Stimulated activated CD8-positive, alpha-beta memory T cell treated with anti-CD3 and anti-CD28 coated beads, Interleukin-4, amount 100 ng/mL, for 4 hours (primary cell): ENCODE measurements at regions not wholly inside any gene's neighbourhood (a gene's known extent, or its start where the extent isn't known, plus 50 kb on each side); places are given as distances from the start of the nearest gene placed in this dataset.

Source experiments
- DNase-seq, 2 donors: peaks; one replicate each; pipeline ENCODE4 v3.0.0-alpha.2; 2020; ENCODE audit warnings: low read depth in 2 of 2, low spot score in 1 of 2

DNA sequence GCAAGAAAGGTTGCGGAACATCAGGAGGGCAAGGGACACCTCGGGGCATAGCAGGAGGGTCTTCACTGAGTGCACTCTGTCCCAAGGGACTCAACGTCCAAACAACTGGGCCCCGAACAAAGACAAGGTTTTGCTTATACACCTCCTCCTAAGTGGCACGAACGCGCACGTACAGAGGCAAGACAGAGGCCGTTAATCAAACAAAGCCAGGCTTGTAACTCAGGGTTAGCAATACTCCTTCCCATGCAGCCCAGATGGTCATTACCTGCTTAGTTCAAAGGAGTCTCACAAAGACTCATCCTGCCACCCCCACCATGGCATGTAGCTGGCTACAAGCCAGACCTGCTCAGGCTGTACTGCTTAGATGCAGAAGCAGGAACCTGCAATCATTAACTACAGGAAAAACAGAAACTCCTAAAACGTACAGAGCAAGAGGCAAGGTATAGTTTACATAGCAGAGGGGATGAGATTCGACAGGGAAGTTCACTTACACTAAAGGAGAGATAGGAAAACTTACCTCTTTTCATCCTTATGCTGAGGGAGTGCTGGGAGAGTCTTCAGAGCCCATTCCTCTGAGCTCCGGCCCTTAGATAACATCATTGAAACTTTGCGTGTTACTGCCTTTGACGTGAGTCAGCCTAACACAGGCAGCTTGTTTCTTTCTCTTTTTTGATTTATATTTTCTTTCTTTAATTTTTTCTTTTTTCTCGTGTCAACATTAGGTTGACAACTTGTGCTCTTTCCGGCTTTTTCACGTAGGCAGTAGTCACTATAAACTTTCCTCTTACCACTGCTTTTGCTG, 1319.1 kb downstream of the TMEM121 start:
- no peak for DNase-seq

DNA sequence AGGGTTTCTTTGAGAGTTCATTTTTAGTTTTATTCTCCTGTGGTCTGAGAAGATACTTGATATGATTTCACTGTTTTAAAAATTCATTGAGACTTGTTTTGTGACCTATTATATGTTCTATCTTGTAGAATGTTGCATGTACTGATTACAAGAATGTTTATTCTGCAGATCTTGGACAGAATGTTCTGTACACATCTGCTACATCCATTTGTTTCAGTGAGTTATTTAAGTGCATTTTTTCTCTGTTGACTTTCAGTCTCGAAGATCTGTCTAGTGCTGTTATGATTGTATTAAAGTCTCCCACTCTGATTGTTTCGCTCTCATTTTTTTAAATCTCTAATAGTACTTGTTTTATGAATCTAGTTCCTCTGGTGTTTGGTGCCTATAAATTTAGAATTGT, 1319.8 kb downstream of the TMEM121 start:
- no peak for DNase-seq

DNA sequence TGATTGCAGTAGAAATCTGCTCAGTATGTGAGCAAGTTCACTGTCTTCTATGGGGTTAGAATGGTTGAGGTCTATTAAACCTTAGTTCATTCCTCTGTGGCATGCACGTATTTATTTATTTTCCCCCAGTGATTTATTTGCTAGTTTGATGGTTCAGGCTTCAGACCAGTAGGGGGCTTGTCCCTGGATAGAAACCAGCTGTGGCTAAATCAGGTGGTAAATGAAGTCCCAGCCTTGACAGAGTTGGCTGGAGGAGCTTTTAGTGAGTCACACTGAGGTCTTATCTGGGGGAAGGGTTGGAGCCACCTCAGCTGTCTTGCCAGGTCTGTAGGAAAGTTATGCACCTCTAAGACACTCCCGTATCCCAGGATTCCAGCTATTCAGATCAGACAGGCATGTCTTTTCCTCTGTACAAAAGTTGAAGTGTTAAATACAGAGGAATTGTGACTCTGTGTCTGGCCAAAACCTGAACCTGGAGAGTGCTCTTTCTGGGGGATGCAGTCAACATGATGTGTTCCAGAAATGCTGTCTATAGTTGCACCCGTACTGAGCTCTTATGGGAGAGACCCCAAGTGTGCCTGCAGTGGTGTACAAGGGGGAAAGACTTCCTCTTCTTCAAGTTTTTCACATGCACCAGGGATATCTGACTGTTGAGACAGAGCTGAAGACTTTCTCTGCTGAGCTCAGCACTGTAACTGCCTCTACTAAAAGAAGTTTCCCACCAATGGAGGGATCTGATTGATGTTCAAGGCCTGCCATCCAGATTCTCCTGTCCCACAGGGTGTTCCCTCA, 1322.1 kb downstream of the TMEM121 start:
- DNase-seq, result no peak

DNA sequence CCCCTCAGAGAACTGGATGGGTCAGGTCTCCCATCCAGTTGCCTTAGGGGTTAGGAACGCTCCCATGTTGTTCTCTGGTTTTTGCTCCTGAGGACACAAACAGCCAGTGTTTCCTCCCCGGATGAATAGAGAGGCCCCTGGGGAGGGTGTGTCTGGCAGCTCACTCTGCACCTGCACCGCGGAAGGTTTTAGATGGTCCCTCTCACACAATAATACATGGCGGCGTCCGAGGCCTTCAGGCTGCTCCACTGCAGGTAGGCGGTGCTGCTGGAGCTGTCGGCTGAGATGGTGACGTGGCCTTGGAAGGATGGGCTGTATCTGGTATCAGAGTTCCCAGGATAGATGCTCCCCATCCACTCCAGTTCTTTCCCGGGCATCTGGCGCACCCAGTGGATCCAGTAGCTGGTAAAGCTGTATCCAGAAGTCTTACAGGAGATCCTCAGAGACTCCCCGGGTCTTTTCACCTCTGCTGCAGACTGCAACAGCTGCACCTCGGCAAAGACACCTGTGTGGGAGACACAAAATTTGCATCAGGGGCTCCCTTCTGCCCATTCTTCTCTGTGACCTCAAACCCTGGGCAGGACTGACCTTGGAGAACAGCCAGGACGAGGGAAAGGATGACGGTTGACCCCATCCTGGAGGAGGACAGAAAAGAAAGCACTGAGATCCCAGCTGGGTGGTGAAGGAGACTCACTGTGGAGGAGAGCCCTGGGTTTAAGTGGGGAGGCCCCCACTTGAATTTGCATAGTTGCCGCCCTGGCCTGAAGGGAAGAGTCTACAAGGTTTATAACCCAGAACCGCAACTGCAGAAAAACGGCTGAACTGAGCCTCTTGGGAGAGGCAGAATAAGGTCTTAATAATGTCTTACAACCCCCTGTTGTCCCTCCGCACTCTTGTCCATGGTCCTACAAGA, 1324.8 kb downstream of the TMEM121 start:
- DNase-seq, result no peak

DNA sequence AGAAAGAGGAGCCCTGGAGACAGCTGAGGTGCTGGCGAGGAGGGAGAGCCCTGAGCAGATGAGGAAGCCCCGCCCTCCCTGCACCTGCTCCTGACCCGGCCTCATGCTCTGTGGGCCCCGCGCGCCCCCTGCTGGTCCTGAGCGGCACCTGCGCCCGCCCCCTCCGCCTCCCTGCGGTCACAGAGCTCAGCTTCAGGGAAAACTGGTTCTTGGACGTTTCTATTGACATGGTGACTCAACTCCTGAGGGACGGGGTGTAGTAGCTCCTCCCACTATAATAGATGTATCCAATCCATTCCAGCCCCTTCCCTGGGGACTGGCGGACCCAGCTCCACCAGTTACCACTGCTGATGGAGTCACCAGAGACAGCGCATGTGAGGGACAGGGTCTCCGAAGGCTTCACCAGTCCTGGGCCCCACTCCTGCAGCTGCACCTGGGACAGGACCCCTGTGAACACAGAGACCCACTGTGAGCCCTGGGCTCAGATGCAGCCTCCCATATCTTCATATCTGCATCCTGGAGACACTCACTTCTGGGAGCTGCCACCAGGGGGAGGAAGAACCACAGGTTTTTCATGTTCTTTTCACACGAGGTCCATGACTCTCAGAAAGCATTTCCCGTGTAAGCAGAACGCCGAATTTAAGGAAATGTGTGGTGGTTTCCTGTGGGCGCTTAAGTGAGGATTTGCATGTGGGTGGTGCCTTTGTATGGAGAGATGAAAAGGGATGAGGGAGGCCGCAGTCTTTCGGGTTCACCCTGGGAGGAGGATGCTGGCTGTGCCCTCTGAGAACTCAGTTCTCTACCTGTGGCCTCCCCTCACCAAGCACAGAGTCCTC, 1346.4 kb downstream of the TMEM121 start:
- DNase-seq, result peak; percentile 76

DNA sequence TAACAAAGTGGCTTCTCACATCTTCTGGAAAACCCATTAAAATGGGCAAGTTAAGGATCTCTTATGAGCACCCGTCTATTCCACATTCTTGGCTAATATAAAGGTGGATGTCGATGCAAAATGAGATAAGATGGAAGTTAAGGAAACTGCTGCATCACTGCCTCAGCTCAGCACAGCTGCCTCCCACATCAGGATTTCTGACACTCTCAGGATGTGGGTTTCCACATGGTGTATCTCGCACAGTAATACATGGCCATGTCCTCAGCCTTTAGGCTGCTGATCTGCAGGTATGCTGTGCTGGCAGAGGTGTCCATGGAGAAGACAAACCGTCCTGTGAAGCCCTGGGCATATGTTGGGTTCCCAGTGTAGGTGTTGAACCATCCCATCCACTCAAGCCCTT, 1348.0 kb downstream of the TMEM121 start:
- DNase-seq, result no peak

DNA sequence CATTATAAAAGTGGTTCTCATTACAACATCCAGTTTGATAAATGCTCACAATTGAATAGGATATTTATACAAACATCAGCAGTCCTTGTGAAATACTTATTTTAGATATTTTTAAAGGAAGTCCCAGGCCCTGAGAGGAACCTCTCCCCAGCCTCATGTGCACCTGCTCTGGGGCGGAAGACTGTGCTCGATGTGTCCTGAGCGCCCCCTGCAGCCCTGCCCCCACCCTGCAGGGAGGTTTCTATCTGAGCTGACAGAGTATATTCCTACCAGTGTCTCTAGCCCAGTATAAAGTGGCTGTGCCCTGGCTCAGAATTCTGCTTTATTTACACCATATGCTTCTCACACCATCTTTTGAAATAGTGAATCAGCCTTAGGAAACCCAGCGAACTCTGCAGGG, 1349.1 kb downstream of the TMEM121 start:
- no peak for DNase-seq

DNA sequence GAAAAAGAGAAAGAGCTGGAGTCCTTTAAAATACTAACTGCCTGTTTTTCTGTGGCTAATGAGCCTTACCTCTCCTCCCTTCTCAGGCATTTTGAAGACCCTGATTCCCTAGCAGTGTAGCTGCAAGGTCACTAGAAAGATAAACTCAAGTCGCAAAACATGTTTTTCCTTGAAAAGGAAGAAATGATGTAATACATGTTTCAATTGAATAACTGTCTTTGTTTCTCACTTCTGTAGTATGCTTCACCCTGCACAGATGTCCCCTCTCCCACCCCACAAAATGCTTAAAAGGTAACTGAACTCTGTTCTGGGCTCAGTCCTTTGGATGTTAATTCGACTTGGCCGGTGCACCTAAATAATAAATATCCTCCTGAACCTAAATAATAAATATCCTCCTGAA, 1350.3 kb downstream of the TMEM121 start:
- no peak for DNase-seq

DNA sequence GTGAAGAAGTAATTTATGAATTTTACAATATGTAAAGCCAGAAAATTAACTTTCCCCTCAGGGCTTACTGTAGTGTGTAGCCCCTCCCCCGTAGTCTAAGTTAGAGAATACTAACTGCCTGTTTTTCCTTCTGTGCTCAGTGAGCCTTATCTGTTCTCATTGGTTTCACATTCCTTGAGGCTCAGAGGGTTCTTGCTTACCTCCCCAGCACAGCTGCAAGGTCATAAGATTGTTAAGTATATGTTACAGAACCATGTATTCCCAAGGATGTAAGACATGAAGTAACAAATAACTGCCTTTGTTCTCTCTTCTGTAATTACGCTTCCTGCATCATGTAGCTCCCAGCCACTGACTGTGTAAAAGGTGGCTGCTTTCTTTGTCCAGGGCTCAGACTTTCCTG, 1351.1 kb downstream of the TMEM121 start:
- no peak for DNase-seq

DNA sequence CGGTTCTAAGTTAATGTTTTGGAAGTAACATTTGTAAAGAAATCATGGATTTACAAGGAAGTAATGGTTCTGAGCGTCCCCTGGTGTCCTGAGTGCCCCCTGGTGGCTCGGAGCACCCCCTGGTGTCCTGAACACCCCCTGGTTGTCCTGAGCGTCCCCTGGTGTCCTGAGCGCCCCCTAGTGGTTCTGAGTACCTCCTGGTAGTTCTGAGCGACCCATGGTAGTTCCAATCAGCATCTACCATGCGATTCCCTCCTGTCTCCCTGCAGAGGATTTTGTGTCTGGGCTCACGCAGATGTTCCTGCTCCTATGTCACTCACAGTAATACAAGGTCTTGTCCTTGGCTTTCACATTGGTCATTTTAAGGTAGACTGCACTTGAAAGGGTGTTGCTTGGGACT, 1352.9 kb downstream of the TMEM121 start:
- peak in 1 of 2 donors; percentile 19 for DNase-seq

DNA sequence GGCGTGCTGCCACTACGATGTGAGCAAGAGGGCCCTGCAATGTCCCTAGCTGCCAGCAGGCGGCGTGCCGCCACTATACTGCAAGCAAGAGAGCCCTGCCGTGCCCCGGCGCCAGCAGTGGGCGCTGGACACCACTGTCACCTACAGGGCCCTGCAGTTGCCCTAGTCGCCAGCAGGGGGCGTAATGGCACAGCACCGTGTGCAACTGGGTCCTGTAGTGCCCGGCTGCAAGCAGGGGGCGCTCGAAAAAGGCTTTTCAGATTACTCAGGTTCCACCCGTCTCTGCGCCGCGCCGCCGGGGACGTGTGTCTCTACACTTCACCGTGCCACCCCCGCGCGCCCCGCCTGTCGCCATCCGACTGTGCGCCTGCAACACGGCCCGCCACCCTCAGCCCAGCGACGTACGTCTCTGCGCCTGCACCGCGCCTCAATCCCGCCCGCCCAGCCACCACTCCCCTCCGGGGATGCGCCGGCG, 1356.9 kb downstream of the TMEM121 start:
- no peak for DNase-seq
